ENCODE measurements at regions not wholly inside any gene's neighbourhood (a gene's known extent, or its start where the extent isn't known, plus 50 kb on each side); places are given as distances from the start of the nearest gene placed in this dataset.

DNA sequence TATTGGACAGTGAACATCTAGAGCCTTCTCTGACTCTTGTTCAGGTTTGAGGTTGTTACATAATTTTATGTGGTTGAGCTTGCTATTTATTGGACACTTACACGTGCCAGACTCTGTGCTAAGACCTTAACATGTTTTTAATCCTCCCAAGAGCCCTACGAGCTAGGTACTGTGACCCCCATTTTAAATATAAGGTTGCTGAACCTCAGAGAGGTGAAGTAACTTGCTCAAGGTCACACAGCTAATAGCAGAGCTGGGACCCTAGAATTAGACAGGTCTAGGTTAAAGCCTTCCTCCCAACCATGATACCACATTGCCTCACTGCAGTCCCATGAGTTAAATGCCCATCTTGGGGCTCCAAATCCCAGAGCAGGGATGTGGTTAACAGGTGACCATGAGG lies 135.7 kb upstream of the PITX1 start:
- TF ChIP-seq, protein P1, sequence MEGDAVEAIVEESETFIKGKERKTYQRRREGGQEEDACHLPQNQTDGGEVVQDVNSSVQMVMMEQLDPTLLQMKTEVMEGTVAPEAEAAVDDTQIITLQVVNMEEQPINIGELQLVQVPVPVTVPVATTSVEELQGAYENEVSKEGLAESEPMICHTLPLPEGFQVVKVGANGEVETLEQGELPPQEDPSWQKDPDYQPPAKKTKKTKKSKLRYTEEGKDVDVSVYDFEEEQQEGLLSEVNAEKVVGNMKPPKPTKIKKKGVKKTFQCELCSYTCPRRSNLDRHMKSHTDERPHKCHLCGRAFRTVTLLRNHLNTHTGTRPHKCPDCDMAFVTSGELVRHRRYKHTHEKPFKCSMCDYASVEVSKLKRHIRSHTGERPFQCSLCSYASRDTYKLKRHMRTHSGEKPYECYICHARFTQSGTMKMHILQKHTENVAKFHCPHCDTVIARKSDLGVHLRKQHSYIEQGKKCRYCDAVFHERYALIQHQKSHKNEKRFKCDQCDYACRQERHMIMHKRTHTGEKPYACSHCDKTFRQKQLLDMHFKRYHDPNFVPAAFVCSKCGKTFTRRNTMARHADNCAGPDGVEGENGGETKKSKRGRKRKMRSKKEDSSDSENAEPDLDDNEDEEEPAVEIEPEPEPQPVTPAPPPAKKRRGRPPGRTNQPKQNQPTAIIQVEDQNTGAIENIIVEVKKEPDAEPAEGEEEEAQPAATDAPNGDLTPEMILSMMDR (IDR thresholded peaks at IDR 0.05), result no peak
- TF ChIP-seq EP300 (IDR thresholded peaks at IDR 0.05; ENCODE audit: low read depth), result no peak
